Astrocyte (in vitro differentiated cells and primary cell): ENCODE measurements at regions not wholly inside any gene's neighbourhood (a gene's known extent, or its start where the extent isn't known, plus 50 kb on each side); places are given as distances from the start of the nearest gene placed in this dataset.
"Not testable (repeated sequence)": the region's sequence is repeated elsewhere in the genome, so short reads cannot be mapped to it uniquely, and the experiment has no call there.

Experiments
- CTCF ChIP-seq: IDR thresholded peaks from 2 replicates; pipeline ENCODE4 v1.5.1; 2011; ENCODE audit warnings: low read depth, mild to moderate bottlenecking, inconsistent platforms, low read length, moderate library complexity; ENCODE audit not compliant: insufficient read depth
- EZH2 ChIP-seq: IDR thresholded peaks from 2 replicates; pipeline ENCODE4 v1.6.1; 2012; ENCODE audit warnings: mild to moderate bottlenecking, low read length, inconsistent platforms; ENCODE audit not compliant: insufficient read depth

GRCh38 chr7:35914214-35914613 is 113.4 kb downstream of the SEPTIN7 start:
- TF ChIP-seq CTCF, EZH2: not testable (repeated sequence)
